HEK293 (cell line): ENCODE measurements at regions not wholly inside any gene's neighbourhood (a gene's known extent, or its start where the extent isn't known, plus 50 kb on each side); places are given as distances from the start of the nearest gene placed in this dataset.
A peak's percentile ranks its signal among the peaks of the same experiment; 100 is the strongest.

ENCODE experiments used
- CTCF ChIA-PET: fragments of 350-600 bp; formaldehyde crosslinking; extraction: SDS; loops from one replicate; lab custom pipeline; 2021; ENCODE audit warnings: antibody characterized with exemption; lab: Yijun Ruan, JAX
- POLR2A ChIA-PET: fragments of 300-600 bp; formaldehyde crosslinking; extraction: SDS; loops from one replicate; lab custom pipeline; 2020; ENCODE audit warnings: antibody characterized with exemption, inconsistent platforms; lab: Yijun Ruan, JAX
- H3K27ac ChIP-seq: fragments of 200-500 bp; sonication (Bioruptor generic); 2 replicates; pipeline ENCODE4 v1.5.1; 2014; ENCODE audit warnings: low read depth, low read length, control low read depth, inconsistent platforms; ENCODE audit errors: extremely low read depth
- H3K36me3 ChIP-seq, 2 experiments: fragments of 200-500 bp in 1 of 2; sonication (Bioruptor generic) in 1 of 2; 1 replicate in 1 of 2; 2 replicates in 1 of 2; pipeline ENCODE4 v1.5.1; 2014 to 2017; ENCODE audit warnings: inconsistent platforms in 2 of 2, low read length in 2 of 2; ENCODE audit not compliant: control insufficient read depth in 2 of 2, insufficient read depth in 1 of 2
- H3K4me1 ChIP-seq: fragments of 200-500 bp; sonication (Bioruptor generic); 2 replicates; pipeline ENCODE4 v1.5.1; 2014; ENCODE audit warnings: mild to moderate bottlenecking, low read length, inconsistent platforms; ENCODE audit not compliant: control insufficient read depth, insufficient read depth
- H3K4me3 ChIP-seq: 2 replicates; pipeline ENCODE4 v1.5.1; 2011; ENCODE audit warnings: low read depth, mild to moderate bottlenecking, control low read depth, low read length, moderate library complexity
- H3K9me3 ChIP-seq: fragments of 200-500 bp; sonication (Bioruptor generic); 2 replicates; pipeline ENCODE4 v1.5.1; 2014; ENCODE audit warnings: low read depth, low read length, inconsistent platforms; ENCODE audit not compliant: control insufficient read depth, insufficient read depth
- GLIS1 ChIP-seq: fragments of 450-650 bp; formaldehyde crosslinking; IDR thresholded peaks from 2 replicates; pipeline ENCODE4 v1.5.1; 2016; ENCODE audit warnings: missing biosample characterization, missing genetic modification characterization
- HOXD13 ChIP-seq: sonication (generic); formaldehyde crosslinking; IDR thresholded peaks from 2 replicates; pipeline ENCODE4 v1.8.0; 2022; ENCODE audit warnings: missing genetic modification reagents, borderline replicate concordance
- KLF9 ChIP-seq: fragments of 450-650 bp; formaldehyde crosslinking; IDR thresholded peaks from 2 replicates; pipeline ENCODE4 v1.5.1; 2016; ENCODE audit warnings: missing biosample characterization, missing genetic modification characterization, low read depth
- ZEB2 ChIP-seq: fragments of 450-650 bp; formaldehyde crosslinking; IDR thresholded peaks from 2 replicates; pipeline ENCODE4 v1.5.1; 2016; ENCODE audit warnings: missing biosample characterization, missing genetic modification characterization
- ZFHX2 ChIP-seq: fragments of 450-650 bp; formaldehyde crosslinking; conservative IDR thresholded peaks from 2 replicates; pipeline ENCODE4 v1.5.1; 2016; ENCODE audit warnings: missing biosample characterization, missing genetic modification characterization
- ZNF121 ChIP-seq: fragments of 450-650 bp; formaldehyde crosslinking; IDR thresholded peaks from 2 replicates; pipeline ENCODE4 v1.5.1; 2016; ENCODE audit warnings: missing biosample characterization, missing genetic modification characterization
- ZNF138 ChIP-seq: fragments of 450-650 bp; formaldehyde crosslinking; IDR thresholded peaks from 2 replicates; pipeline ENCODE4 v1.5.1; 2016; ENCODE audit warnings: missing biosample characterization, missing genetic modification characterization, borderline replicate concordance
- ZNF146 ChIP-seq: fragments of 450-650 bp; formaldehyde crosslinking; IDR thresholded peaks from 2 replicates; pipeline ENCODE4 v1.5.1; 2016; ENCODE audit warnings: missing biosample characterization, missing genetic modification characterization
- ZNF169 ChIP-seq: fragments of 450-650 bp; formaldehyde crosslinking; IDR thresholded peaks from 2 replicates; pipeline ENCODE4 v1.5.1; 2016; ENCODE audit warnings: missing biosample characterization, missing genetic modification characterization
- ZNF174 ChIP-seq: fragments of 450-650 bp; formaldehyde crosslinking; IDR thresholded peaks from 2 replicates; pipeline ENCODE4 v1.5.0; 2017; ENCODE audit warnings: missing biosample characterization, mild to moderate bottlenecking, missing genetic modification characterization
- ZNF202 ChIP-seq: fragments of 450-650 bp; formaldehyde crosslinking; IDR thresholded peaks from 2 replicates; pipeline ENCODE4 v1.5.1; 2016; ENCODE audit warnings: missing biosample characterization, missing genetic modification characterization, borderline replicate concordance
- ZNF214 ChIP-seq: fragments of 450-650 bp; formaldehyde crosslinking; IDR thresholded peaks from 2 replicates; pipeline ENCODE4 v1.5.1; 2017; ENCODE audit warnings: missing biosample characterization, mild to moderate bottlenecking, missing genetic modification characterization, borderline replicate concordance
- ZNF221 ChIP-seq: fragments of 450-650 bp; formaldehyde crosslinking; IDR thresholded peaks from 2 replicates; pipeline ENCODE4 v1.5.1; 2017; ENCODE audit warnings: missing biosample characterization, missing genetic modification characterization, borderline replicate concordance
- ZNF23 ChIP-seq: fragments of 450-650 bp; formaldehyde crosslinking; IDR thresholded peaks from 2 replicates; pipeline ENCODE4 v1.5.1; 2016; ENCODE audit warnings: missing biosample characterization, missing genetic modification characterization, borderline replicate concordance
- ZNF37A ChIP-seq: fragments of 450-650 bp; IDR thresholded peaks from 2 replicates; pipeline ENCODE4 v1.5.1; 2018; ENCODE audit warnings: missing biosample characterization, missing genetic modification characterization
- ZNF423 ChIP-seq: fragments of 450-650 bp; formaldehyde crosslinking; IDR thresholded peaks from 2 replicates; pipeline ENCODE4 v1.5.1; 2016; ENCODE audit warnings: missing biosample characterization, missing genetic modification characterization
- ZNF514 ChIP-seq: fragments of 450-650 bp; formaldehyde crosslinking; IDR thresholded peaks from 2 replicates; pipeline ENCODE4 v1.5.1; 2016; ENCODE audit warnings: missing biosample characterization, missing genetic modification characterization
- ZNF596 ChIP-seq: fragments of 450-650 bp; IDR thresholded peaks from 2 replicates; pipeline ENCODE4 v1.5.0; 2018; ENCODE audit warnings: missing biosample characterization, mild to moderate bottlenecking, missing genetic modification characterization, moderate library complexity
- ZNF600 ChIP-seq: fragments of 450-650 bp; formaldehyde crosslinking; IDR thresholded peaks from 2 replicates; pipeline ENCODE4 v1.5.1; 2016; ENCODE audit warnings: missing biosample characterization, missing genetic modification characterization
- ZNF626 ChIP-seq: fragments of 450-650 bp; sonication (Bioruptor Pico); formaldehyde crosslinking; IDR thresholded peaks from 2 replicates; pipeline ENCODE4 v1.5.1; 2018; ENCODE audit warnings: missing biosample characterization, missing genetic modification characterization, inconsistent platforms
- ZNF660 ChIP-seq: fragments of 450-650 bp; IDR thresholded peaks from 2 replicates; pipeline ENCODE4 v1.5.1; 2018; ENCODE audit warnings: missing biosample characterization, mild to moderate bottlenecking, missing genetic modification characterization
- TF ChIP-seq, protein P1 (sequence below): fragments of 450-650 bp; formaldehyde crosslinking; IDR thresholded peaks from 2 replicates; pipeline ENCODE4 v1.5.1; 2016; ENCODE audit warnings: missing biosample characterization, missing genetic modification characterization
- TF ChIP-seq, protein P2 (sequence below): fragments of 450-650 bp; formaldehyde crosslinking; IDR thresholded peaks from 2 replicates; pipeline ENCODE4 v1.5.1; 2016; ENCODE audit warnings: missing biosample characterization, missing genetic modification characterization

DNA sequence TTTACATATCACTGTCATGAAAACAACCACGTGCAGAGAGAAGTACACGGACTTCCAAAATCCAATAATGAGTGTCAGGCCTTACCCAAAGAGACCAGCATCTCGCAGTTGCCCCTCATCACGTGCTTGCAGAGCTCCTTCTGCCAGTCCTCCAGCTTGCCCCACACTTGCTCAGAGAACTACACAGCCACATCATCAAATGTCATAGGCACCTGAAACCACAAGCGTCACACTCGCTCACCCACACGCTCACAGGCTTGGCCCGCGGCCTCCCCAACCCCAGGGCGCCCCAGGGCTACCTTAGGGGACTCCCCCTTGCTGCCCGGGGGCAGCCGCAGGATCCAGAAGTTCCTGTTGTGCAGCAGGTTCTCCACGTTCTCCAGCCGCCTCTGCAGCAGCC is 123.4 kb upstream of the ZNF746 start:
- no peak overlapping the region for H3K4me3 ChIP-seq
- CTCF ChIA-PET, result interaction anchor here (0.5 kb wide), 1 partner anchor 1217 kb away, joined by 3 read pairs; no protein-coding TSS in a partner anchor
- H3K27ac ChIP-seq, result no peak overlapping the region
- H3K36me3 ChIP-seq, result peaks cover 14 to 71% of the 10 kb centered on the region in 2 experiments; a peak in 2 of 3 replicates
- H3K4me1 ChIP-seq, result peaks cover 3% of the 10 kb centered on the region; the same call in 1 of the 2 replicates
- POLR2A ChIA-PET, result no interaction called here
- no peaks in the 10 kb centered on the region for H3K9me3 ChIP-seq
- TF ChIP-seq ZNF214 (tag by site-specific recombination) (no peak), ZNF596 (no peak), ZNF626 (tag by site-specific recombination) (no peak), ZNF121 (tag by site-specific recombination) (no peak), ZNF37A (tag by site-specific recombination) (no peak), HOXD13 (CRISPR knock-in tag) (no peak), ZNF221 (tag by site-specific recombination) (no peak), ZNF169 (tag by site-specific recombination) (no peak)
- TF ChIP-seq, protein P1, sequence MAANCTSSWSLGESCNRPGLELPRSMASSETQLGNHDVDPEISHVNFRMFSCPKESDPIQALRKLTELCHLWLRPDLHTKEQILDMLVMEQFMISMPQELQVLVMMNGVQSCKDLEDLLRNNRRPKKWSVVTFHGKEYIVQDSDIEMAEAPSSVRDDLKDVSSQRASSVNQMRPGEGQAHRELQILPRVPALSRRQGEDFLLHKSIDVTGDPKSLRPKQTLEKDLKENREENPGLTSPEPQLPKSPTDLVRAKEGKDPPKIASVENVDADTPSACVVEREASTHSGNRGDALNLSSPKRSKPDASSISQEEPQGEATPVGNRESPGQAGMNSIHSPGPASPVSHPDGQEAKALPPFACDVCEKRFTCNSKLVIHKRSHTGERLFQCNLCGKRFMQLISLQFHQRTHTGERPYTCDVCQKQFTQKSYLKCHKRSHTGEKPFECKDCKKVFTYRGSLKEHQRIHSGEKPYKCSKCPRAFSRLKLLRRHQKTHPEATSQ (tag by site-specific recombination), result no peak

DNA sequence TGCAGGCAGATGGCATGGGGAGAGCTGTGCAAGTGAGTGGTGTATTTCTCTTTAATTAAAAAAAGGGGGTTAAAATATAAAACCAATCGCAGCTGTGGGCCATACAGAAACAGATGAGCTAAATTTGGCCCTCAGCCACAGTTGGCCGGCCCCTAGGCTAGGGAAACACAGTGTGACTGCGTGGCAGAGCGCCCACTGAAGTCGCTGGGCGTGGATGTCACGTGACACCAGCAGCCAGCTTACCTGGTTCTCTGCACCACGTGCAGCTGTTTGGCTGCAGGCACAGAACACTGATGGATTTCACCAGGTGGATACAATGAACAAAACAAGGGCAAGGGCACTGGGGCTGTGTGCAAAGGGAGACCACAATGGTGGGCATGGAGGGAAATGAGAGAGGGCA is 119.3 kb upstream of the ZNF746 start:
- Histone ChIP-seq H3K4me3 (no peak overlapping the region), H3K27ac (no peak overlapping the region), H3K36me3 (peaks cover 24 to 100% of the 10 kb centered on the region in 2 experiments), H3K9me3 (no peaks in the 10 kb centered on the region), H3K4me1 (no peaks in the 10 kb centered on the region)
- TF ChIP-seq KLF9 (tag by site-specific recombination) (no peak), ZNF660 (tag by site-specific recombination) (no peak), ZFHX2 (tag by site-specific recombination) (no peak), ZNF423 (tag by site-specific recombination) (no peak), ZNF202 (tag by site-specific recombination) (no peak), ZNF514 (no peak)
- ChIA-PET POLR2A (no interaction called here), CTCF (no interaction called here)

DNA sequence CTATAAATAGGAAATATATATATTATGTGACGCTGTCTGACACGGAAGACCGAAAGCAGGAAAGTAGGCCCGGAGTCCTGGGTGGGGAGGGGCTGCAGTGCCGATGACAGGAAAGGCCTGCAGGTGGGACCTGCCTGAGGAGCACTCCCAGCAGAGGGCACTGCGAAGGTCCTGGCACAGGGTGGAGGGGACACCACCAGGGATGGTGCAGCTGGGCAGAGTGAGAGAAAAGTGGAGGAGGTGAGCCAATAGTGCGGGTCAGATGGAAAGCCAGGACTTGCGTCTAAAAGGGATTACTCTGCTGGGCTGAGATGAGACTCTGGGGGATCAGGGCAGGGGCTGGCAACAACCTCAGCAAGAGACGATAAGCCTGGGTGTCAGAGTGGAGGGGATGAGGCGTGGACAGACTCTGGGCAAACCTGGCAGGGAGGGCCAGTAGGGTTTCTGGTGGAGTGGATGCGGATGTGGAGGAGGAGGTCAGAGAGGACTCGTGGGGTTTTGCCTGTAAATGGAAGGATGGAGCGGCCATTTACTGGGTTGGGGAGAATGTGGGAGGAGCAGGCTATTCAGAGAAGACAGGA is 118.2 kb upstream of the ZNF746 start:
- POLR2A ChIA-PET, result no interaction called here
- H3K36me3 ChIP-seq, result peaks cover 27 to 100% of the 10 kb centered on the region in 2 experiments
- no peak overlapping the region for H3K27ac ChIP-seq
- CTCF ChIA-PET, result interaction anchor here (0.5 kb wide), 1 partner anchor 10 kb away, joined by 5 read pairs; no protein-coding TSS in a partner anchor
- TF ChIP-seq ZNF146 (tag by site-specific recombination) (no peak), ZNF138 (tag by site-specific recombination) (no peak), GLIS1 (tag by site-specific recombination) (no peak), ZEB2 (tag by site-specific recombination) (no peak), ZNF174 (tag by site-specific recombination) (no peak), ZNF23 (tag by site-specific recombination) (no peak), ZNF600 (no peak), ZNF37A (tag by site-specific recombination) (no peak)
- TF ChIP-seq, protein P2, sequence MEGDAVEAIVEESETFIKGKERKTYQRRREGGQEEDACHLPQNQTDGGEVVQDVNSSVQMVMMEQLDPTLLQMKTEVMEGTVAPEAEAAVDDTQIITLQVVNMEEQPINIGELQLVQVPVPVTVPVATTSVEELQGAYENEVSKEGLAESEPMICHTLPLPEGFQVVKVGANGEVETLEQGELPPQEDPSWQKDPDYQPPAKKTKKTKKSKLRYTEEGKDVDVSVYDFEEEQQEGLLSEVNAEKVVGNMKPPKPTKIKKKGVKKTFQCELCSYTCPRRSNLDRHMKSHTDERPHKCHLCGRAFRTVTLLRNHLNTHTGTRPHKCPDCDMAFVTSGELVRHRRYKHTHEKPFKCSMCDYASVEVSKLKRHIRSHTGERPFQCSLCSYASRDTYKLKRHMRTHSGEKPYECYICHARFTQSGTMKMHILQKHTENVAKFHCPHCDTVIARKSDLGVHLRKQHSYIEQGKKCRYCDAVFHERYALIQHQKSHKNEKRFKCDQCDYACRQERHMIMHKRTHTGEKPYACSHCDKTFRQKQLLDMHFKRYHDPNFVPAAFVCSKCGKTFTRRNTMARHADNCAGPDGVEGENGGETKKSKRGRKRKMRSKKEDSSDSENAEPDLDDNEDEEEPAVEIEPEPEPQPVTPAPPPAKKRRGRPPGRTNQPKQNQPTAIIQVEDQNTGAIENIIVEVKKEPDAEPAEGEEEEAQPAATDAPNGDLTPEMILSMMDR, result peak; percentile 43; the same call in 1 of the 2 replicates
- no peaks in the 10 kb centered on the region for H3K4me1 ChIP-seq
- H3K9me3 ChIP-seq, result no peaks in the 10 kb centered on the region
- no peak overlapping the region for H3K4me3 ChIP-seq
